ENCODE measurements at regions not wholly inside any gene's neighbourhood (a gene's known extent, or its start where the extent isn't known, plus 50 kb on each side); places are given as distances from the start of the nearest gene placed in this dataset.

GRCh38 chr14:105774001-105774400, 247.6 kb downstream of the TMEM121 start:
- no peak for TF ChIP-seq GABPA (IDR thresholded peaks at IDR 0.05; ENCODE audit: borderline replicate concordance, insufficient read depth, low read length)
- no peak for TF ChIP-seq EP300 (IDR thresholded peaks at IDR 0.05; ENCODE audit: borderline replicate concordance in 1 of 2, low read depth in 2 of 2, low read length in 2 of 2)
- TF ChIP-seq GTF2F1 (IDR thresholded peaks at IDR 0.05; ENCODE audit: borderline replicate concordance, low read depth, low read length) = no peak
- TF ChIP-seq SIN3A (conservative IDR thresholded peaks at IDR 0.05 in 1 of 2, IDR thresholded peaks at IDR 0.05 in 1 of 2; ENCODE audit: low read depth in 1 of 2, low read length in 2 of 2) = no peak
- no peak for TF ChIP-seq CREB1 (IDR thresholded peaks at IDR 0.05)
- no peak for TF ChIP-seq POLR2AphosphoS5 (IDR thresholded peaks at IDR 0.05; ENCODE audit: low read depth, low read length)
- TF ChIP-seq ATF3 (IDR thresholded peaks at IDR 0.05; ENCODE audit: insufficient read depth, low read depth, low read length) = no peak
- TF ChIP-seq YY1 (IDR thresholded peaks at IDR 0.05; ENCODE audit: low read depth, low read length) = no peak
- TF ChIP-seq CBX5 (IDR thresholded peaks at IDR 0.05; ENCODE audit: low read depth, low read length) = no peak
- no peak for TF ChIP-seq EZH2 (IDR thresholded peaks at IDR 0.05; ENCODE audit: low read depth, low read length, severe bottlenecking)
- TF ChIP-seq POLR2A (IDR thresholded peaks at IDR 0.05; ENCODE audit: control extremely low read depth in 1 of 2, low read depth in 2 of 2, low read length in 2 of 2) = no peak
- TF ChIP-seq TBP (IDR thresholded peaks at IDR 0.05; ENCODE audit: low read depth, low read length) = no peak
- no peak for TF ChIP-seq CTCF (IDR thresholded peaks at IDR 0.05; ENCODE audit: control extremely low read depth in 1 of 3, insufficient read depth in 1 of 3, low read depth in 1 of 3, low read length in 3 of 3)

All from H1 (cell line).